DOHH2 (cell line): ENCODE measurements at regions not wholly inside any gene's neighbourhood (a gene's known extent, or its start where the extent isn't known, plus 50 kb on each side); places are given as distances from the start of the nearest gene placed in this dataset.
"Not testable (repeated sequence)": the region's sequence is repeated elsewhere in the genome, so short reads cannot be mapped to it uniquely, and the experiment has no call there.

Experiments
- H3F3A ChIP-seq: fragments of 200-600 bp; sonication (generic), shearing (Covaris generic); 2 replicates; pipeline ENCODE4 v1.6.0; 2016; ENCODE audit warnings: antibody characterized with exemption, mild to moderate bottlenecking; ENCODE audit not compliant: control insufficient read depth, insufficient read depth
- H3K27ac ChIP-seq: fragments of 200-600 bp; sonication (generic); 2 replicates; pipeline ENCODE4 v1.5.1; 2014; ENCODE audit warnings: low read depth, mild to moderate bottlenecking, low read length, moderate library complexity
- H3K27me3 ChIP-seq: fragments of 200-600 bp; sonication (generic); 2 replicates; pipeline ENCODE4 v1.6.1; 2014; ENCODE audit warnings: mild to moderate bottlenecking, low read length, mixed read lengths; ENCODE audit not compliant: control insufficient read depth
- H3K36me3 ChIP-seq: fragments of 200-600 bp; sonication (generic); 2 replicates; pipeline ENCODE4 v1.6.1; 2014; ENCODE audit warnings: mild to moderate bottlenecking, low read length, moderate library complexity, mixed read lengths; ENCODE audit not compliant: control insufficient read depth
- H3K4me1 ChIP-seq: fragments of 200-600 bp; sonication (generic); 2 replicates; pipeline ENCODE4 v1.6.1; 2014; ENCODE audit warnings: mild to moderate bottlenecking, low read length, mixed read lengths; ENCODE audit not compliant: control insufficient read depth
- H3K4me2 ChIP-seq: fragments of 200-600 bp; sonication (generic); 2 replicates; pipeline ENCODE4 v1.6.0; 2014; ENCODE audit warnings: mild to moderate bottlenecking, low read length, moderate library complexity
- H3K4me3 ChIP-seq: fragments of 200-600 bp; sonication (generic); 2 replicates; pipeline ENCODE4 v1.5.1; 2014; ENCODE audit warnings: mild to moderate bottlenecking, low read length, mixed read lengths
- H3K79me2 ChIP-seq: fragments of 200-600 bp; sonication (generic); 2 replicates; pipeline ENCODE4 v1.6.1; 2014; ENCODE audit warnings: mild to moderate bottlenecking, low read length, mixed read lengths; ENCODE audit not compliant: control insufficient read depth
- H3K9me2 ChIP-seq: fragments of 200-600 bp; sonication (generic); replicated peaks from 2 replicates; pipeline ENCODE4 v1.6.1; 2014; ENCODE audit warnings: mild to moderate bottlenecking, low read length, mixed read lengths; ENCODE audit not compliant: control insufficient read depth
- H3K9me3 ChIP-seq: fragments of 200-600 bp; sonication (generic); 2 replicates; pipeline ENCODE4 v1.6.1; 2014; ENCODE audit warnings: antibody characterized with exemption, low read length, mixed read lengths; ENCODE audit not compliant: control insufficient read depth, insufficient read depth
- H4K20me1 ChIP-seq: fragments of 200-600 bp; sonication (generic); 2 replicates; pipeline ENCODE4 v1.6.0; 2014; ENCODE audit warnings: low read depth, mild to moderate bottlenecking, antibody characterized with exemption, low read length, moderate library complexity; ENCODE audit not compliant: control insufficient read depth, insufficient read depth

DNA sequence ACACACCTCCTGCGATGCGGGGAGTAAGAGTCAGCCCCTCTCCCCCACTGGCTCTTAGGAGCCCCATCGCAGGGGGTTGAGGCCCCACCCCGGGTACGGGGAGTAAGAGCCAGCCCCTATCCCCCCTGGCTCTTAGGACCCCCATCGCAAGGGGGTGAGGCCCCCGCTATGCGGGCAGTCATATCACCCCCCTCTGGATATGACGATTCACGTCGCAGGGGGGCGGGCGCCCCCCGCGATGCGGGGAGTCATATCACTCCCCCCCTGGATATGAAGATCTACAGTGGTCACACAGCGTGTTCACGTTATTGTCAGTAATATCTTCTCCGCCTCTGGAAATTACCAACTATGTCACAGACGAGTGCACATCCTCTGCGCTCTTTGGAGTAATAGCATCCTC, 61.1 kb downstream of the DEFB131A start:
- not testable (repeated sequence) for H3K79me2 ChIP-seq, H3K9me2 ChIP-seq, H4K20me1 ChIP-seq, H3K27me3 ChIP-seq, H3K4me1 ChIP-seq, H3K36me3 ChIP-seq, H3K9me3 ChIP-seq, H3K27ac ChIP-seq, H3K4me3 ChIP-seq, H3K4me2 ChIP-seq, H3F3A ChIP-seq

DNA sequence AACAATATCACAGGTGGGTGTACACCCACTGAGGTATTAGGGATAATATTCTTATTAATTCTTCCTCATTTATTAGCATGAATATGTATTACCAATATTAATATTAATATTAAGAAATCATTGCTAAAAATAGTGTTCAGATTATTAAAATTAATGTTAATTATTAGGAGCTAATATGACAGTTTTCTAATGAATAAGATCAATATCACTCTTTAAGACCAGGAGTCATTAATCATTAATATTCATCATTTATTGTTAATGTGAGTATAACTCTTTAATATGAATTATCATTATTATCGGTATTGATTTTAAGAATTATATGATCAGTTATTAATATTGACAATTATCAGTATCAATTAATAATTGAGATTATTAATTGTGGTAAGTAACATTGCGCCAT, 62.5 kb downstream of the DEFB131A start:
- not testable (repeated sequence) for H3K4me3 ChIP-seq, H3K4me2 ChIP-seq, H3F3A ChIP-seq, H3K36me3 ChIP-seq, H3K9me3 ChIP-seq, H4K20me1 ChIP-seq, H3K27me3 ChIP-seq, H3K4me1 ChIP-seq, H3K27ac ChIP-seq, H3K79me2 ChIP-seq, H3K9me2 ChIP-seq

DNA sequence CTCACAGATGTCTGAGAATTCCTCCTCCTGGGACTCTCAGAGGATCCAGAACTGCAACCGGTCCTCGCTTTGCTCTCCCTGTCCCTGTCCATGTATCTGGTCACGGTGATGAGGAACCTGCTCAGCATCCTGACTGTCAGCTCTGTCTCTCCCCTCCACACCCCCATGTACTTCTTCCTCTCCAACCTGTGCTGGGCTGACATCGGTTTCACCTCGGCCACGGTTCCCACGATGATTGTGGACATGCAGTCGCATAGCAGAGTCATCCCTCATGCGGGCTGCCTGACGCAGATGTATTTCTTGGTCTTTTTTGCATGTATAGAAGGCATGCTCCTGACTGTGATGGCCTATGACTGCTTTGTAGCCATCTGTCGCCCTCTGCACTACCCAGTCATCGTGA, 68.7 kb downstream of the DEFB131A start:
- not testable (repeated sequence) for H3K36me3 ChIP-seq, H3F3A ChIP-seq, H3K4me1 ChIP-seq, H4K20me1 ChIP-seq, H3K79me2 ChIP-seq, H3K4me2 ChIP-seq, H3K9me3 ChIP-seq, H3K27me3 ChIP-seq, H3K27ac ChIP-seq, H3K4me3 ChIP-seq, H3K9me2 ChIP-seq

DNA sequence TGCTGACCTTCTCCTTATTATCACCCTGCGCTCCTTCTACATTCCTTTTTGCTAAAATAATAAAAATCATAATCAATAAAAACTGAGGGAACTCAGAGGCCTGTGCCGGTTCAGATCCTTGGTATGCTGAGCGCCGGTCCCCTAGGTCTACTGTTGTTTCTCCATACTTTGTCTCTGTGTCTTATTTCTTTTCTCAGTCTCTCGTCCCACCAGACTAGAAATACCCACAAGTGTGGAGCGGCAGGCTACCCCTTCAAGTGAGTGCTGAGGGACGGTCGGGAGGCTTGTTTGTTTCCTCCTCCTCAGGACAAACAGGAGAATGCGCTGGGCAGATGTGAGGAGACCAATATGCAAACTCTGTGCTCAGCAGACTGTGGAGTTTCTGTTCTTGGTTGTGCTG, 75.4 kb downstream of the DEFB131A start:
- not testable (repeated sequence) for H3K27me3 ChIP-seq, H3K4me3 ChIP-seq, H3K9me2 ChIP-seq, H4K20me1 ChIP-seq, H3K36me3 ChIP-seq, H3K27ac ChIP-seq, H3F3A ChIP-seq, H3K4me1 ChIP-seq, H3K4me2 ChIP-seq, H3K79me2 ChIP-seq, H3K9me3 ChIP-seq

GRCh38 chr4:9522903-9523302, 78.7 kb downstream of the DEFB131A start:
- not testable (repeated sequence) for H3K9me2 ChIP-seq, H3F3A ChIP-seq, H3K4me1 ChIP-seq, H3K36me3 ChIP-seq, H3K9me3 ChIP-seq, H3K79me2 ChIP-seq, H3K4me2 ChIP-seq, H4K20me1 ChIP-seq, H3K4me3 ChIP-seq, H3K27me3 ChIP-seq, H3K27ac ChIP-seq

DNA sequence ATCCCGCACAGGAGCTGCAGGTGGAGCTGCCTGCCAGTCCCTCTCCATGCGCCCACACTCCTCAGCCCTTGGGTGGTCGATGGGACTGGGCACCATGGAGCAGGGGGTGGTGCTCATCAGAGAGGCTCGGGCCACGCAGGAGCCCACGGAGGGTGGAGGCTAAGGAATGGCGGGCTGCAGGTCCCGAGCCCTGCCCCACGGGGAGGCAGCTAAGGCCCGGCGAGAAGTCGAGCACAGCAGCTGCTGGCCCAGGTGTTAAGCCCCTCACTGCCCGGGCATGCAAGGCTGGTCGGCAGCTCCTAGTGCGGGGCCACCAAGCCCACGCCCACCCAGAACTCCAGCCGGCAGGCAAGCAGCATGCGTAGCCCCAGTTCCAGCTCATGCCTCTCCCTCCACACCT, 80.2 kb downstream of the DEFB131A start:
- not testable (repeated sequence) for H3K4me1 ChIP-seq, H3K4me3 ChIP-seq, H3K27ac ChIP-seq, H3F3A ChIP-seq, H3K36me3 ChIP-seq, H3K27me3 ChIP-seq, H4K20me1 ChIP-seq, H3K9me2 ChIP-seq, H3K4me2 ChIP-seq, H3K79me2 ChIP-seq, H3K9me3 ChIP-seq
